H1 (cell line): ENCODE measurements at regions not wholly inside any gene's neighbourhood (a gene's known extent, or its start where the extent isn't known, plus 50 kb on each side); places are given as distances from the start of the nearest gene placed in this dataset.

ENCODE experiments used
- CTCF ChIA-PET: fragments of 300-600 bp; sonication (Branson Sonifier 250); formaldehyde crosslinking; loops from one replicate; lab custom pipeline; 2021; ENCODE audit not compliant: partially characterized antibody; lab: Charles Lee
- POLR2A ChIA-PET: fragments of 300-600 bp; sonication (Branson Sonifier 250); formaldehyde crosslinking; loops from one replicate; lab custom pipeline; 2021; ENCODE audit warnings: inconsistent platforms; ENCODE audit not compliant: partially characterized antibody; lab: Charles Lee
- DNase-seq, 2 experiments: peaks; one replicate each; pipeline versions ENCODE4 v3.0.0 to v3.0.0-alpha.2; 2010 to 2022; ENCODE audit warnings: low spot score in 2 of 2, low read depth in 1 of 2, mixed read lengths in 1 of 2
- FAIRE-seq: peaks from 2 replicates; lab custom pipeline; 2011; peaks lifted over from hg19 to GRCh38; lab: Jason Lieb, UNC
- H2AFZ ChIP-seq: 2 replicates; pipeline ENCODE4 v1.8.1; 2012; ENCODE audit warnings: low read length, inconsistent platforms
- H2AK5ac ChIP-seq: 2 replicates; pipeline ENCODE4 v1.6.1; 2013; ENCODE audit warnings: low read depth, low read length
- H2BK120ac ChIP-seq: replicated peaks from 2 replicates; pipeline ENCODE3; 2013; ENCODE audit warnings: low read depth, low read length, inconsistent platforms
- H2BK12ac ChIP-seq: 2 replicates; pipeline ENCODE4 v1.6.1; 2013; ENCODE audit warnings: low read depth, low read length
- H2BK15ac ChIP-seq: 2 replicates; pipeline ENCODE4 v1.6.1; 2013; ENCODE audit warnings: low read length
- H2BK20ac ChIP-seq: 2 replicates; pipeline ENCODE4 v1.6.1; 2013; ENCODE audit warnings: low read length
- H2BK5ac ChIP-seq: 2 replicates; pipeline ENCODE4 v1.6.1; 2013; ENCODE audit warnings: low read depth, low read length
- H3K14ac ChIP-seq: 2 replicates; pipeline ENCODE4 v1.6.1; 2013; ENCODE audit warnings: inconsistent platforms; ENCODE audit not compliant: insufficient read length
- H3K18ac ChIP-seq: 2 replicates; pipeline ENCODE4 v1.6.1; 2013; ENCODE audit warnings: low read length; ENCODE audit errors: extremely low read depth
- H3K23ac ChIP-seq: 2 replicates; pipeline ENCODE4 v1.6.1; 2013; ENCODE audit warnings: inconsistent platforms; ENCODE audit not compliant: insufficient read length
- H3K23me2 ChIP-seq: 2 replicates; pipeline ENCODE4 v1.6.1; 2013; ENCODE audit warnings: low read depth, low read length
- H3K27ac ChIP-seq: 2 replicates; pipeline ENCODE4 v1.6.1; 2011; ENCODE audit warnings: low read depth, low read length, inconsistent platforms
- H3K27me3 ChIP-seq, 4 experiments: replicated peaks in 1 of 4; 1 replicate in 1 of 4; 2 replicates in 3 of 4; pipeline versions ENCODE4 v1.6.1 to v1.8.1; 2011 to 2013; ENCODE audit warnings: low read length in 3 of 4, mild to moderate bottlenecking in 3 of 4, inconsistent platforms in 2 of 4, mixed read lengths in 2 of 4, moderate library complexity in 1 of 4; ENCODE audit not compliant: control insufficient read depth in 3 of 4, insufficient read depth in 3 of 4; ENCODE audit errors: extremely low read depth in 1 of 4
- H3K36me3 ChIP-seq, 4 experiments: 2 replicates each; pipeline versions ENCODE4 v1.6.1 to v1.8.1; 2011 to 2013; ENCODE audit warnings: mild to moderate bottlenecking in 4 of 4, low read length in 3 of 4, moderate library complexity in 2 of 4, control low read depth in 1 of 4, inconsistent platforms in 1 of 4; ENCODE audit not compliant: insufficient read depth in 4 of 4, control insufficient read depth in 2 of 4
- H3K4ac ChIP-seq: replicated peaks from 2 replicates; pipeline ENCODE3; 2013; ENCODE audit warnings: low read length, low read depth, mixed read lengths, inconsistent platforms; ENCODE audit not compliant: insufficient read length
- H3K4me1 ChIP-seq, 4 experiments: replicated peaks in 1 of 4; 1 replicate in 1 of 4; 2 replicates in 3 of 4; pipeline versions ENCODE4 v1.6.1 to v1.8.1; 2011 to 2013; ENCODE audit warnings: low read length in 3 of 4, inconsistent platforms in 2 of 4, mixed read lengths in 1 of 4; ENCODE audit not compliant: insufficient read depth in 4 of 4, control insufficient read depth in 3 of 4
- H3K4me2 ChIP-seq, 2 experiments: 2 replicates each; pipeline versions ENCODE4 v1.6.1 to v1.8.1; 2011 to 2013; ENCODE audit warnings: low read depth in 2 of 2, low read length in 2 of 2, control low read depth in 1 of 2, inconsistent platforms in 1 of 2, mild to moderate bottlenecking in 1 of 2; ENCODE audit not compliant: insufficient read depth in 1 of 2
- H3K4me3 ChIP-seq, 4 experiments: fragments of 200-600, 300-600 bp in 1 of 4; sonication (generic), shearing (Covaris generic), sonication (Bioruptor Twin) in 1 of 4; 2 replicates each; pipeline versions ENCODE4 v1.5.1 to v1.8.1; 2011 to 2016; ENCODE audit warnings: low read length in 4 of 4, low read depth in 3 of 4, control low read depth in 2 of 4, inconsistent platforms in 2 of 4, mild to moderate bottlenecking in 2 of 4, mixed read lengths in 1 of 4, moderate library complexity in 1 of 4; ENCODE audit not compliant: insufficient read depth in 2 of 4; ENCODE audit errors: extremely low read depth in 1 of 4
- H3K56ac ChIP-seq: replicated peaks from 2 replicates; pipeline ENCODE3; 2013; ENCODE audit warnings: low read depth, mild to moderate bottlenecking, mixed read lengths, low read length, inconsistent platforms; ENCODE audit not compliant: insufficient read length
- H3K79me1 ChIP-seq: 2 replicates; pipeline ENCODE4 v1.6.1; 2013; ENCODE audit warnings: low read depth, low read length, control low read depth
- H3K79me2 ChIP-seq, 2 experiments: 2 replicates each; pipeline versions ENCODE4 v1.6.1 to v1.8.1; 2012 to 2013; ENCODE audit warnings: low read length in 2 of 2, mild to moderate bottlenecking in 2 of 2, inconsistent platforms in 1 of 2; ENCODE audit not compliant: insufficient read depth in 2 of 2, control insufficient read depth in 1 of 2
- H3K9ac ChIP-seq, 4 experiments: replicated peaks in 1 of 4; 1 replicate in 1 of 4; 2 replicates in 3 of 4; pipeline versions ENCODE4 v1.6.1 to v1.8.1; 2011 to 2013; ENCODE audit warnings: low read depth in 3 of 4, low read length in 3 of 4, control low read depth in 2 of 4, mild to moderate bottlenecking in 2 of 4, moderate library complexity in 2 of 4, inconsistent platforms in 1 of 4; ENCODE audit errors: extremely low read depth in 1 of 4
- H3K9me3 ChIP-seq, 2 experiments: 2 replicates each; pipeline versions ENCODE4 v1.6.1 to v1.8.1; 2012 to 2013; ENCODE audit warnings: mild to moderate bottlenecking in 2 of 2, moderate library complexity in 2 of 2, control low read depth in 1 of 2, inconsistent platforms in 1 of 2, low read depth in 1 of 2, low read length in 1 of 2, mixed read lengths in 1 of 2; ENCODE audit not compliant: insufficient read depth in 2 of 2
- H4K20me1 ChIP-seq, 2 experiments: replicated peaks in 1 of 2; 2 replicates each; pipeline versions ENCODE3 to v1.8.1; 2011 to 2013; ENCODE audit warnings: inconsistent platforms in 2 of 2, low read length in 2 of 2, mild to moderate bottlenecking in 1 of 2; ENCODE audit not compliant: insufficient read depth in 2 of 2, control insufficient read depth in 1 of 2
- H4K5ac ChIP-seq: 2 replicates; pipeline ENCODE4 v1.6.1; 2013; ENCODE audit warnings: low read length, low read depth, mixed read lengths, inconsistent platforms; ENCODE audit not compliant: insufficient read length
- H4K8ac ChIP-seq: 2 replicates; pipeline ENCODE4 v1.8.0; 2013; ENCODE audit warnings: mild to moderate bottlenecking, moderate library complexity, low read length, inconsistent platforms; ENCODE audit not compliant: insufficient read depth; ENCODE audit errors: extremely low read depth
- H4K91ac ChIP-seq: replicated peaks from 2 replicates; pipeline ENCODE3; 2013; ENCODE audit warnings: low read length, mixed read lengths, inconsistent platforms; ENCODE audit not compliant: insufficient read length
- TCF12 ChIP-seq: IDR thresholded peaks from 2 replicates; pipeline ENCODE4 v1.6.1; 2011; ENCODE audit warnings: low read depth, mild to moderate bottlenecking, low read length
- WGBS, 2 experiments: shearing (Covaris generic) in 1 of 2; methylation state at CpG; one replicate each; pipeline versions ENCODE4 v1.1.6 to v1.1.7; 2013 to 2015; ENCODE audit warnings: low lambda C conversion rate in 2 of 2, mixed read lengths in 2 of 2, inconsistent platforms in 1 of 2, low coverage in 1 of 2, missing lambda C conversion rate in 1 of 2; ENCODE audit not compliant: insufficient replicate concordance in 2 of 2, insufficient coverage in 1 of 2, insufficient read length in 1 of 2; ENCODE audit errors: extremely low coverage in 1 of 2, missing lambda C conversion rate in 1 of 2; 5-methylcytosine and 5-hydroxymethylcytosine counted together

DNA sequence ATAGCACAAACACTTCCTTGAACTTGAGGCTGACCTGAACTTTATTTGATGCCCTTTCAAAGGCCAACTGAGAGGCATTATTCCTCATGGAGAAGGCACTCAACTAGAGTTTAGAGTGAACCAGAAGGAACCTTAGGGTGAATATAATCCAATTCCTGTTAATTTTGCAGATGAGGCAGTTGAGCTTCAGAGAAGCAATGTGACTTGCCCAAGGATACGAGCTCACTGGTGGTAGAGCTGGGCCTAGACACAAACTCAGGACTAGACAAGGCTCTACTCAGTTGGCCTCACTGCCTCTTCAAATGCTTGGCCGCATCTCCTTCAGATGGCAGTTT is 172.7 kb upstream of the ADAMTS9 start:
- H3K4me3 ChIP-seq = no peak overlapping the region
- no peak overlapping the region for H3K9ac ChIP-seq
- H3K14ac ChIP-seq = no peak overlapping the region
- no peak overlapping the region for H3K4ac ChIP-seq
- H3K56ac ChIP-seq = no peak overlapping the region
- no peak overlapping the region for H2BK20ac ChIP-seq
- no peak overlapping the region for H2BK15ac ChIP-seq
- no peak overlapping the region for H2BK12ac ChIP-seq
- no peak for FAIRE-seq
- no peak overlapping the region for H3K27ac ChIP-seq
- no peak overlapping the region for H2AK5ac ChIP-seq
- no peak overlapping the region for H4K8ac ChIP-seq
- H3K4me1 ChIP-seq = no peaks in the 10 kb centered on the region
- H3K27me3 ChIP-seq = no peaks in the 10 kb centered on the region
- H2BK120ac ChIP-seq = no peak overlapping the region
- DNase-seq = no peak
- ChIA-PET CTCF (no interaction called here), POLR2A (no interaction called here)
- H3K23me2 ChIP-seq = no peaks in the 10 kb centered on the region
- H3K23ac ChIP-seq = no peak overlapping the region
- no peaks in the 10 kb centered on the region for H4K20me1 ChIP-seq
- H3K36me3 ChIP-seq = peaks cover 0 to 2% (median 0%) of the 10 kb centered on the region in 4 experiments; a peak in 1 of 8 replicates
- H4K91ac ChIP-seq = no peak overlapping the region
- no peak overlapping the region for H3K18ac ChIP-seq
- WGBS, 2 experiments = 89% methylated on average over 2 of the region's 2 CpGs; no CpG with 5 or more reads in 1 of the 2 experiments
- H3K79me1 ChIP-seq = no peaks in the 10 kb centered on the region
- H3K9me3 ChIP-seq = no peaks in the 10 kb centered on the region
- H4K5ac ChIP-seq = no peak overlapping the region
- no peaks in the 10 kb centered on the region for H3K79me2 ChIP-seq
- no peak overlapping the region for H2BK5ac ChIP-seq
- H3K4me2 ChIP-seq = no peak overlapping the region
- H2AFZ ChIP-seq = no peak overlapping the region
- TF ChIP-seq TCF12 = no peak
